HCT116 (cell line): ENCODE measurements at regions not wholly inside any gene's neighbourhood (a gene's known extent, or its start where the extent isn't known, plus 50 kb on each side); places are given as distances from the start of the nearest gene placed in this dataset.

Experiments used
- ATAC-seq: fragments of 200-7000 bp; cut with Tn5 transposase; 2 replicates; pipeline ENCODE4 v1.9.1; 2020; ENCODE audit warnings: mild to moderate bottlenecking, moderate library complexity
- BruUV-seq: library from RNA; stranded (reverse); fragments of 400-500 nt; replicated peaks from 2 replicates; lab custom pipeline; 2021; lab: Mats Ljungman, UMichigan
- CTCF ChIA-PET: fragments of 300-600 bp; sonication (Branson Sonifier 250); formaldehyde crosslinking; loops from one replicate; lab custom pipeline; 2021; ENCODE audit warnings: antibody characterized with exemption; lab: Charles Lee
- POLR2A ChIA-PET: fragments of 300-600, 350-600 bp; sonication (Branson Sonifier 250); formaldehyde crosslinking; loops from one replicate; lab custom pipeline; 2021; ENCODE audit warnings: antibody characterized with exemption; lab: Charles Lee
- RAD21 ChIA-PET, 2 experiments: fragments of 300-600 bp; sonication (Branson Sonifier 250); formaldehyde crosslinking; loops; one replicate each; lab custom pipeline; 2023; ENCODE audit warnings: low total read pairs in 2 of 2; ENCODE audit not compliant: uncharacterized antibody in 2 of 2, unreplicated experiment in 2 of 2, low non-redundant PET in 1 of 2; lab: Charles Lee
- DNase-seq: peaks from one replicate; pipeline ENCODE4 v3.0.0-alpha.2; 2010; ENCODE audit warnings: low read depth, low spot score
- H2AFZ ChIP-seq: fragments of 200-600 bp; shearing (Covaris generic), sonication (generic); 2 replicates; pipeline ENCODE4 v1.6.1; 2017; ENCODE audit warnings: low read depth, mixed run types, mixed read lengths, antibody characterized with exemption, low read length; ENCODE audit not compliant: poor library complexity, severe bottlenecking
- H3K27ac ChIP-seq: 2 replicates; pipeline ENCODE4 v1.5.1; 2012; ENCODE audit warnings: low read depth, low read length
- H3K27me3 ChIP-seq: fragments of 200-600 bp; sonication (generic); 2 replicates; pipeline ENCODE4 v1.6.1; 2016; ENCODE audit warnings: mixed run types, low read length, mixed read lengths; ENCODE audit not compliant: insufficient read depth
- H3K36me3 ChIP-seq, 2 experiments: fragments of 200-500 bp in 1 of 2; fragments of 200-600 bp in 1 of 2; sonication (Bioruptor generic) in 1 of 2; sonication (generic) in 1 of 2; 2 replicates each; pipeline versions ENCODE4 v1.5.1 to v1.6.1; 2014 to 2016; ENCODE audit warnings: low read length in 2 of 2, inconsistent platforms in 1 of 2, mixed read lengths in 1 of 2, mixed run types in 1 of 2; ENCODE audit not compliant: insufficient read depth in 2 of 2, control insufficient read depth in 1 of 2
- H3K4me1 ChIP-seq, 2 experiments: fragments of 200-600 bp in 1 of 2; sonication (generic) in 1 of 2; 2 replicates each; pipeline versions ENCODE4 v1.5.1 to v1.6.1; 2012 to 2017; ENCODE audit warnings: low read length in 2 of 2, inconsistent platforms in 1 of 2, mild to moderate bottlenecking in 1 of 2, mixed read lengths in 1 of 2, mixed run types in 1 of 2, moderate library complexity in 1 of 2; ENCODE audit not compliant: insufficient read depth in 2 of 2, control insufficient read depth in 1 of 2
- H3K4me2 ChIP-seq: fragments of 200-600 bp; sonication (generic); 2 replicates; pipeline ENCODE4 v1.6.1; 2017; ENCODE audit warnings: mixed run types, low read length, mixed read lengths
- H3K4me3 ChIP-seq, 2 experiments: fragments of 200-600 bp in 1 of 2; sonication (generic) in 1 of 2; replicated peaks in 1 of 2; 2 replicates each; pipeline ENCODE4 v1.5.1; 2011 to 2016; ENCODE audit warnings: low read length in 2 of 2, control low read depth in 1 of 2, low read depth in 1 of 2, mild to moderate bottlenecking in 1 of 2, mixed read lengths in 1 of 2, mixed run types in 1 of 2
- H3K79me2 ChIP-seq: fragments of 200-600 bp; sonication (generic); 2 replicates; pipeline ENCODE4 v1.6.1; 2017; ENCODE audit warnings: mild to moderate bottlenecking, mixed run types, low read length, moderate library complexity, mixed read lengths; ENCODE audit not compliant: insufficient read depth
- H3K9ac ChIP-seq: fragments of 200-600 bp; sonication (generic); 2 replicates; pipeline ENCODE4 v1.6.1; 2016; ENCODE audit warnings: low read length, mixed read lengths
- H3K9me2 ChIP-seq: fragments of 200-600 bp; sonication (generic), shearing (Covaris generic); 2 replicates; pipeline ENCODE4 v1.6.1; 2017; ENCODE audit warnings: mixed run types, mild to moderate bottlenecking, moderate library complexity; ENCODE audit not compliant: insufficient read depth
- H3K9me3 ChIP-seq, 2 experiments: fragments of 200-500 bp in 1 of 2; fragments of 200-600 bp in 1 of 2; sonication (Bioruptor generic) in 1 of 2; sonication (generic) in 1 of 2; 2 replicates each; pipeline ENCODE4 v1.6.1; 2014 to 2017; ENCODE audit warnings: low read length in 2 of 2, mixed read lengths in 2 of 2, inconsistent platforms in 1 of 2, low read depth in 1 of 2, mild to moderate bottlenecking in 1 of 2, mixed run types in 1 of 2, moderate library complexity in 1 of 2; ENCODE audit not compliant: control insufficient read depth in 1 of 2, insufficient read depth in 1 of 2
- H4K20me1 ChIP-seq: fragments of 200-600 bp; sonication (generic), shearing (Covaris generic); 2 replicates; pipeline ENCODE4 v1.6.1; 2017; ENCODE audit warnings: mixed run types, mild to moderate bottlenecking, moderate library complexity; ENCODE audit not compliant: insufficient read depth
- ATF3 ChIP-seq: IDR thresholded peaks from 2 replicates; pipeline ENCODE4 v1.6.1; 2012
- CEBPB ChIP-seq: IDR thresholded peaks from 2 replicates; pipeline ENCODE4 v1.6.1; 2012; ENCODE audit warnings: low read depth
- CTCF ChIP-seq, 3 experiments: fragments of 200-600 bp in 1 of 3; sonication (generic) in 1 of 3; IDR thresholded peaks in 2 of 3; conservative IDR thresholded peaks in 1 of 3; 2 replicates each; pipeline ENCODE4 v1.5.1; 2012 to 2017; ENCODE audit warnings: low read depth in 2 of 3, low read length in 2 of 3, antibody characterized with exemption in 1 of 3, borderline replicate concordance in 1 of 3, control low read depth in 1 of 3, mild to moderate bottlenecking in 1 of 3, mixed read lengths in 1 of 3, mixed run types in 1 of 3, moderate library complexity in 1 of 3; ENCODE audit not compliant: insufficient read depth in 1 of 3
- EGR1 ChIP-seq: IDR thresholded peaks from 2 replicates; pipeline ENCODE4 v1.6.1; 2012; ENCODE audit warnings: low read depth
- JUND ChIP-seq: IDR thresholded peaks from 2 replicates; pipeline ENCODE4 v1.6.1; 2012
- MAX ChIP-seq: IDR thresholded peaks from 2 replicates; pipeline ENCODE4 v1.6.1; 2012
- POLR2A ChIP-seq: IDR thresholded peaks from 2 replicates; pipeline ENCODE4 v1.7.0; 2011; ENCODE audit warnings: borderline replicate concordance; ENCODE audit not compliant: insufficient read depth, insufficient read length; ENCODE audit errors: extremely low read depth
- POLR2AphosphoS5 ChIP-seq: IDR thresholded peaks from 2 replicates; pipeline ENCODE4 v1.6.1; 2011; ENCODE audit warnings: mild to moderate bottlenecking, low read depth, low read length, moderate library complexity
- RAD21 ChIP-seq: IDR thresholded peaks from 2 replicates; pipeline ENCODE4 v1.6.1; 2012; ENCODE audit warnings: low read depth, mild to moderate bottlenecking
- REST ChIP-seq: IDR thresholded peaks from 2 replicates; pipeline ENCODE4 v1.6.1; 2012; ENCODE audit warnings: low read depth
- SIN3A ChIP-seq: IDR thresholded peaks from 2 replicates; pipeline ENCODE4 v1.6.1; 2012; ENCODE audit warnings: low read depth
- SP1 ChIP-seq: IDR thresholded peaks from 2 replicates; pipeline ENCODE4 v1.6.1; 2012; ENCODE audit warnings: low read depth
- SRF ChIP-seq: IDR thresholded peaks from 2 replicates; pipeline ENCODE4 v1.6.1; 2012; ENCODE audit warnings: low read depth
- YY1 ChIP-seq: IDR thresholded peaks from 2 replicates; pipeline ENCODE4 v1.6.1; 2011; ENCODE audit warnings: low read length, low read depth, moderate library complexity, mild to moderate bottlenecking; ENCODE audit not compliant: insufficient replicate concordance; ENCODE audit errors: extremely low read depth
- ZFX ChIP-seq: fragments of 450-650 bp; IDR thresholded peaks from 2 replicates; pipeline ENCODE4 v1.6.1; 2017
- ZNF274 ChIP-seq: fragments of 200-500 bp; sonication (Bioruptor generic); IDR thresholded peaks from 2 replicates; pipeline ENCODE4 v1.6.1; 2014; ENCODE audit warnings: mild to moderate bottlenecking, low read depth, low read length, inconsistent platforms
- intact Hi-C: fragments of 100-400 bp; cut with micrococcal nuclease; formaldehyde crosslinking; loops from 2 replicates; pipeline ENCODE4 v1.10.0; 2022

- ATAC-seq (no peak), DNase-seq (no peak)
- ChIA-PET RAD21 (no interaction called here), POLR2A (no interaction called here), CTCF (no interaction called here)
- no peaks in the 10 kb centered on the region for H3K27me3 ChIP-seq
- H3K4me1 ChIP-seq = no peaks in the 10 kb centered on the region
- no peak overlapping the region for H2AFZ ChIP-seq
- no peaks in the 10 kb centered on the region for H3K9me3 ChIP-seq
- H3K9ac ChIP-seq = no peak overlapping the region
- no peak overlapping the region for H3K4me3 ChIP-seq
- no peaks in the 10 kb centered on the region for H3K36me3 ChIP-seq
- no TSS peak for BruUV-seq
- intact Hi-C loops = no loop called here
- no peaks in the 10 kb centered on the region for H4K20me1 ChIP-seq
- no peak overlapping the region for H3K27ac ChIP-seq
- H3K4me2 ChIP-seq = no peak overlapping the region
- no peaks in the 10 kb centered on the region for H3K9me2 ChIP-seq
- no peak for TF ChIP-seq MAX
- H3K79me2 ChIP-seq = no peaks in the 10 kb centered on the region
Observed at GRCh38 chr6:105977934-105978504, 108.1 kb upstream of the PRDM1 start.

GRCh38 chr6:105974986-105975385 is 111.2 kb upstream of the PRDM1 start:
- no peak for DNase-seq
- H3K4me3 ChIP-seq = no peak overlapping the region
- H3K9ac ChIP-seq = no peak overlapping the region
- H2AFZ ChIP-seq = no peak overlapping the region
- no TSS peak for BruUV-seq
- ATAC-seq = no peak
- no peaks in the 10 kb centered on the region for H3K27me3 ChIP-seq
- H3K9me3 ChIP-seq = peaks cover 3 to 5% of the 10 kb centered on the region in 2 experiments; a peak in 1 of 4 replicates
- H3K4me1 ChIP-seq = no peaks in the 10 kb centered on the region
- H3K4me2 ChIP-seq = no peak overlapping the region
- ChIA-PET POLR2A (no interaction called here), CTCF (no interaction called here), RAD21 (no interaction called here)
- no peak overlapping the region for H3K27ac ChIP-seq
- H3K9me2 ChIP-seq = no peaks in the 10 kb centered on the region
- intact Hi-C loops = no loop called here
- no peaks in the 10 kb centered on the region for H4K20me1 ChIP-seq
- H3K36me3 ChIP-seq = no peaks in the 10 kb centered on the region
- H3K79me2 ChIP-seq = no peaks in the 10 kb centered on the region
- no peak for TF ChIP-seq RAD21
- TF ChIP-seq YY1 = no peak
- no peak for TF ChIP-seq EGR1
- TF ChIP-seq ATF3 = no peak
- no peak for TF ChIP-seq JUND
- no peak for TF ChIP-seq CEBPB
- TF ChIP-seq ZNF274 = no peak
- TF ChIP-seq POLR2A = no peak
- no peak for TF ChIP-seq CTCF (IDR thresholded peaks at IDR 0.05 in 2 of 3, conservative IDR thresholded peaks at IDR 0.05 in 1 of 3; ENCODE audit: borderline replicate concordance in 1 of 3, insufficient read depth in 1 of 3, low read depth in 2 of 3, low read length in 2 of 3)
- TF ChIP-seq REST = no peak
- no peak for TF ChIP-seq MAX
- TF ChIP-seq SRF = no peak
- TF ChIP-seq SIN3A = no peak
- no peak for TF ChIP-seq POLR2AphosphoS5
- no peak for TF ChIP-seq ZFX
- TF ChIP-seq SP1 = no peak
